ENCODE measurements at regions not wholly inside any gene's neighbourhood (a gene's known extent, or its start where the extent isn't known, plus 50 kb on each side); places are given as distances from the start of the nearest gene placed in this dataset.
"Not testable (repeated sequence)": the region's sequence is repeated elsewhere in the genome, so short reads cannot be mapped to it uniquely, and the experiment has no call there.

DNA sequence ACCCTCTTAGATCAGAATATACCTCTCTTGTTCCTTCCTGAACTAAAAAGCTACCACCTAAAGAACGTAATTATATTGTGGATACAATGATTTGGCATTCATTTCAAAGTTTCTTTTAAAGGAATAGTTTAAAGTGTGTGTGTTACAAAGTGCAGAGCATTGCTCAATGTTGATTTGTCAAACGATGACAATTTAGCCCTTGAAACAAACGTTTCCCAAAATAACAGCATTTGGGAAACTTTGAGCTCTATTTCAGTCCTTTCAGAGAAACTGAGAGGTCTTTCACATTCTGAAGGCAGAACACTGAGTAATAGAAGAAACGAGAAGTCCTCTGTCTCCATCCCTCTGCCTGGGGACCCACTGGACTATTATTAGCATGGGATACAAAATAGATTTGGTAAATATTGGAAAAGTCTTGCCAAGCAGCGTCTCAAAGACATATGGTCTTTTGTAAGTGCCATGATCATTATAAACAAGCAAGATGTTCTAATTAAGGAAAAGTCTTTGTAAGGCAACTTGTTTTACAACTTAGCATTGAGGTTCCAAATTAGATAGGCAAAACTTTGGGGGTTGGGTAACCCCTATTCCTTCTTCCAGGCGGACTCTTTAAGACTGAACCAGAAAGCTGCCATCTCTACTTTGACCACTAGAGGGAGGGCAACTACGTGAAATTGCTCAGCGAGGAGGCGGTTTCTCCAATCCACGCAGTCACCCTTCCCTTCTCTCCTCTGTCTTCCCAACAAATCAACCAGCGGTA, 208.8 kb downstream of the RNF144B start:
- DNase-seq, result peak in 39 of 51 donors; percentile 0 to 77 (median 37)

DNA sequence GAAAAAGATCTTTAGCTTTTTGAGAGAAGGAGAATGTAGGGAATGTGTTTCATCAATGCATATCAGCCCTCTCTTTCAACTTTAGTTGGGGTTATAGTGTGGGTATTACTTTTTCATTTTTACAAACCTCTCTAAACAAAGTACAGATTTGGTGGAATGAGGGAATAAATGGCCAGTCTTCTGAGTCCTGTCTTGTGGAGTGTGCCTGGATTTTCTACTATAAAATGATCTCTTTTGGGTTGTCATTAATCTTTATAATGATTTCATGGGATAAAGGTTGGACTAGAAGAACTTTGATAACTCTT, 209.3 kb downstream of the RNF144B start:
- no peak for DNase-seq

DNA sequence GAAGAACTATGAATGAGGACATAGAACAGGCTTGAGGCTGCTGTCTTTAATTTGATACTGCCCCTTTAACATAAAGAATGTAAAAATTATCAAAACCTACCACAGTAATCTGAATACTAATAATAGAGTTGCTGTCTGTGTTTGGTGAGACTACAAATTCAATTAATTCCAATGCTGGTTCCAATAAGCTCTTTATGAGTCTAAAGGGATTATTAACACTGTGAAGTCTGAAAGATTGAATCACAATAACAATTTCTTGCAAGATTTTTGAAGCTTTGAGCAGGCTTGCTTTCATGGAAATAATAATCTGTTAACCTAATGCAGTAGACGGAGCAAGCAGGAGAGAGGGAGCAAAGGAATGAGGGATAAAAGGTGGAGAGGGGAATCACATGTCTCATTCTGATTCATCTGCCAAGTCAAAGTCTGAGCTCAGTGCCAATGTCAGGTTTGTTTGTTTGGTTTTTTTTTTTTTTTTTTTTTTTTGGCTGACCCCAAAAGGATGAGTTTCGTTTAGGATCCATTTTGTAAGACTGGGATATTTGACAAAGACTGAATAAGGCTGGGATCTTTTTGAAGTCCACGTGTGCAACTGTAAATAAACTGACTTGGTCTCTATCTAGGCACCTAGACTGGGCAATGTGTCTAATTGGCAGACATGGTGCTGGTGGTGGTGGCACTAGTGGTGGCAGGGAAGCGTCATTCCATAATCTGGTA, 211.6 kb downstream of the RNF144B start:
- DNase-seq, result no peak

DNA sequence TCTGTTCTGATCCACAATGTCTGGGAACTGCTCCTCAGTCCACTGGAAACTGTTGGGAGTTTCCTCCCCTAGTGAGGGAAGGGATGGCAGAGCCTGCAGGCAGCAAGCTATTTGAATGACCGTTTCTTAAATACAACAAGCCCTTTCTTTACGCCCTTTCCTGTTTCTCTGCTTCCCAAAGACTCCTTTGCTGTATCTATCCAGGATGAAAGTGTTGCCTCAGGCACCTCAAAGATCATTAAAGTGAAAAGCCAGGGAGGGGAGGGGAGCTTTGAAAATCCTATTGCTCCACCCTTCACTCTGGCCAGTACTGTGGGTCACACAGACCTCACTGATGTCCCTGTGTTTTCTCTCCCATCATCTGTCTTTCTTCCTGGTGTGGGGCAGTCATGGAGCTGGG, 213.1 kb downstream of the RNF144B start:
- no peak for DNase-seq

DNA sequence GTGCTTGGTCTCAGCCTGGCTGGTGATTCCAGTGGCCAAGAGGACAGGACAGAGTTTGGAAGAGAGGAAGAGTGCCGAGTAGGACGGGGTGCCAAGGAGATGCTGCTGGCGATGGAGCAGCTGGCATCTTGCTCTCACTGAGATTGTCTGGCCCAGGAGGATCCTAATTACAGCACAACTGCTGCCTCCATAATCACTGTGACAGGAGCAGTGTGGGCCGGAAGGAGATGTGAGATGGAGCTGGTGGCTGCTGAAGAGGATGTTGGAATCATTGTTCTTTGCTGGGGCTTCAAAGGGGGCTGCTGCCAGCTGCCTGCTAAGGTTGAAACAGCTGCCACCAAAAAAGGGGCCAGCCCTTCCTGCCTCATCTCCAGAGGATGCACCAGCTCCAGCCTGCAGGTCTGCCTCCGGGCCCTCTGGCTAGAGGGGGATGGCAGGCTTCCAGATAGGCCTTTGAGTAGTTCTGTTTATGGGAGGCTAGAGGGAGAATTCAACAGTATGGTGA, 214.4 kb downstream of the RNF144B start:
- DNase-seq, result no peak

DNA sequence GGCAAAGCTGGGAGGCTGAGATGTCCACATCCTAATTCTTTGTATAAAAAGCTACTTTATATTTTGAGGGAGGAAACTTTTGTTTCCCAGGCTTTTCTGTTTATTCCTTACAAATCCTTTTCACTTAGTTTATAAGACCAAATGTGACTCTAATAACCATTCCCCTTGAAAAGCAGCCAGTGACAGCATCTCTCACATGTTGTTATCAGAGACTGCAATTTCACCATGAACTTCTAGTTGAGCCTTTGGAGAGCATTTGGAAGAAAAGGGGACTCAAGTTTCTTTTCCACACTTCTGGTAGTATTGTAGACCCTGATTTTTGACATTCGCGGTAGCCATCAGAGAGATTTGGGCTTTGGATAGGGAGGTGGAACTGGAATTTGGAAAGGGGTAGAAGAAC, 215.8 kb downstream of the RNF144B start:
- DNase-seq, result no peak

DNA sequence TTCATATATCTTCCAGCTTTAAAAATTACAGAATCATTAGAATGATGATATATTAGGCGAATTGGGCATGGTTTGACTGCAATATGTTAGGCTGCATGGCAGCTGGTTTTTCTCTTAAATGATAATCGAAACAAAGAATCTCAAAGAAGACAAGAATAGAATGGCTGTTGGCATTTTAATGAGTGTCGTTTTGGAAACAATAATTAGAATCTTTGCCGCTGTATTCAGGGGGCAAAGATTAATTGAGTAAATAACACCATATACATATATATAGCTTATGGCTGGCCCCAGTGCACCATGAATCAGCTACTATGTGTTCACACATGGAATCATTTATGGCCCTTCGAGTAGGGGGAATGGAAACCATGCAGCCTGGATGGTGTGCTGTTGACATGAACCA, 216.2 kb downstream of the RNF144B start:
- no peak for DNase-seq

DNA sequence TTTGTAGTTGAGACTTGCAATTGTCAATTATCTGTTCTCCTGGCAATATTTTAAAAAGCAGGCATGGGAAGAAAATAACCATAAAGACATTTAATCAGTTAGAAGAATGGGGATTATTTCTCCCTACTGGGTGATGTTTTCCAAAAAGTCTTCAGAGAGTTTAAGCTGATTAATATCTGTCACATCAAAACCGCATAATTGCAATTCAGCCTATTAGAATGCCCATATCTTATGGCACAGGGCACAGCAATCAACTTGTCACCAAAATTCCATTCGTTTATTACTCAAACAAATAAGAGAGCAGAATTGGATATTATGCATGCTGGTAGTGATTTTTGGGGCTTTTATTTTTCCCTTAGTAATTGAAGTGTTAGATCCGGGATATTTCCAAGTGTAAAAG, 218.7 kb downstream of the RNF144B start:
- DNase-seq, result no peak

DNA sequence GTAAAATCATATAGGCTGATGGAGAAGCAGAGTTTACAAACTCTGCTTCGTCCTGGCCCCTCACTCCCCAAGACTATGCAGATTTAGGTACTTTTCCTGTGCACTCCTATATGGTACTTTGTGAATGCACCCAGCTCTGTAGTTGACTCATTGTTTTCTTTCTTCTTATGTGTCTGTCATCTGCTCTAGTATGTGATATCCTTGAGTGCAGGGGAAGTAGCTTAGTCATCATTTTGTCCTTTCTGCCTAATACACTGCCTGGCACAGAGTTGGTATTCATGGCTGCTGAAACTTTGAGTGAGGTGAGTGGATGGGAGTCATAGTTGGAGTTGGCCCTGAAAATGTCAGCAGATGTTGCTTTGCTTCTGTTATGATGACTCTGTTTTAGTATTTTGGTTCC, 222.6 kb downstream of the RNF144B start:
- no peak for DNase-seq

DNA sequence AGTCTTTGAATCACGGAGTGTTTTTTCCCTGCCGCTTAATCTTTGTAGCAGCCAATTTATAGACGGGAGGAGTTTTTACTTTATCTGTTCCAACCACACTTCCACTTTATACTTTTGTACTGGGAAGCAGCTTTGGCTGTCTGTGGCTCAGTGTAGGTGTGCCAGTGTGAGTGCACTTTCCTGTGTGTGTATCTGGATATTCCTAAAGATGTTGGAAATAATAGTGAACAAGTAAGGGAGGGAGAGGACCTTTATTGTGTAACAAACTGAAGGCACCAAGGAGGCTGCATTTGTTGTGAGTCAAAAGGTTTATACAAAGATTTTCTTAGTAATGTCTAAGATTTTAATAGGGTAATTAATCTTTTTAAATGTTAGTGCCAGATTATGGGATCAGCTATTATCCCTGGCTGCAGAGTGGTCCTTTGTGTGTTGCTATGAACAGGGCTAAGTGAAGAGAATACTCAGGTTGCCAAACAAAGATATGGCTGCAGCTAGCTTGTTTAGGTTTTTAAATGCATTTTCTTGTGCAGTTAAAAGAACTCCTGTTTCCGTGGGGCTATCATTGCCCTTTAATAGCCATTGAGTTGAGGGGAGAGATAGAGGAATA, 226.3 kb downstream of the RNF144B start:
- DNase-seq, result no peak

DNA sequence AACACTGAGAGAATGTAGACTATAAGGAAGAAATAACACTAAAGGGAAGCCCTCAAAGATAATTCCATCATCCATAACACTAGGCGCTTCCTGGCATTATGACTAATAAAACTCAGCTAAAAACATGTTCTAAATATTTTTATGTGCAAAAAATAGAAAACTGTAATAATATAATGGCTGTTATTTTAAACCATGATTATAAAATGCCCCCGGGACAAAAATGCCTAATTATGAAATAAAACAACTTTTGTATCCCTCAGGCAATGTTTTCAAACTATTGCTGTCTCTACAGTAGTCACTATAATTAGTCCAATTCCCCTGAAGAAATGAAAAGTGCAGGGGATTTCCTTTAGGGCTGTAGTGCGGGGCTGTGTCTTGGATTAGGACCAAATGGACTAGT, 242.4 kb downstream of the RNF144B start:
- no peak for DNase-seq

DNA sequence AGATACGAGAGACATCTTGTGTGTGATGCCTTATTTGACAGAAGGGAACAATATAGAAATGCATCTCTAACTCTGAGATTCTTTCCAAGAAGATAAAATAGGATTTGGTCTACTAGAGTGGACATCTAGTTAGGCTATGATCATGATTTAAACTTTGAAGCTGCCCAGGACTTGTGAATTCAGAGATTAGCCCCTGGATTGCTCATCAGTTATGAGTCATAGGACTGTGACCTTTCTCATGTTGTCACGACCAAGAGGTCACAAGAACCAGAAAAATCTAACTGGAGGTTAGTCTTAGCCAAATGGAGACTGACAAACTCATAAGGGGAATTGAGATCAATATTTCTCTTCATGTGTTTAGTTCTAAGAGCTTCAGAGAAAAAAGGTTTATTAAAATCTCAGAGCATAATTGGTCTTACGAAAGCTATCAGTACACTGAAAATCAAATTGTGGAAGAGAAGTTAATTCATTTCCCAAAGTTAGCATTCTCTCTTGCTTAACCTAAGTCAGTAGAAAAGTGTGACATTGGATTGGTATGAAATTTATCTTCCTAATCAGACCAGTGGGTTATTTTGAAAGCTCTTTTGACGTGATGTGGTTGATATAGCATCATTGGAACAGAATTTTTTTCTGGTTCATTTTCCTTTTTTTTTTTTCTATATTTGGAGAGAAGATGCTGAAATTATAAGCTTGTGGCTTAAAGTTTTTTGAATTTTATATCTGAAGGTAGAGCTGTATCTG, 245.7 kb downstream of the RNF144B start:
- DNase-seq, result no peak

DNA sequence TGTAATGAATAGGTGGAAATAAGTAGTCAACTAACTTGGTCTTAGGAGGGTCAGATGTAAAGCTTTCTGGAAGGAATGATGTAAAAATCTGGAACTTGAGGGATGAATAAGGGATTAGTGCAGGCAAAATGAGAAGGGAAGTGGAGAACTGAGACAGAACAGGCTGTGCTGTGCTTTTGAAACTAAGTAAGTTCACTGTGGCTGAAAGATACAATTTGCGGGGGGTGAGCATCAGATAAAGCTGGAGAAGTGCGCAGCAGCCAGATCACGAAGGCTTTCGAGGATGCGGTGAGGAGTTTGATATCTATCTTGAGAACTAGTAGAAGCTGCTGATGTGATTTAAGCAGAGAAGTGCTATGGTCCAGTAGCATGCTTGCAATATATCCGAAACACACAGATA, 247.8 kb downstream of the RNF144B start:
- DNase-seq, result no peak

DNA sequence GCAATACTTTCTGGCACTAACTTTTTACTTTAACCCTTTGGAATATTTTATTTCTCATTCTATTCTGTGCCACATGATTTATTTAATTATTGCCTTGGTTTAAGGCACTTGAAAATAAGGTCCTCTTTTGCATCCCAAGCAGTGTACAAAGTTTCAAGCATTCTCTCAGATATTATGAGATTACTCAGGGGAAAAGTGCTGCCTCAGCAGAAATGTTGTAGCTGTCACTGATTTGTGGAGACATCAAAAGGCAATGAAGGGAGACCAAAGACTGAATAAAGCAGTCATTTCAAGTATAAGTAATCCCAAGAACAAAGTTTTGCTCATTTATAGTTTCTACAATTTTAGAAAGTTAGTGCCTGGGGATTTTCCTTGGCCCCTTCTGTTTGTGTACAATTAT, 253.0 kb downstream of the RNF144B start:
- no peak for DNase-seq

DNA sequence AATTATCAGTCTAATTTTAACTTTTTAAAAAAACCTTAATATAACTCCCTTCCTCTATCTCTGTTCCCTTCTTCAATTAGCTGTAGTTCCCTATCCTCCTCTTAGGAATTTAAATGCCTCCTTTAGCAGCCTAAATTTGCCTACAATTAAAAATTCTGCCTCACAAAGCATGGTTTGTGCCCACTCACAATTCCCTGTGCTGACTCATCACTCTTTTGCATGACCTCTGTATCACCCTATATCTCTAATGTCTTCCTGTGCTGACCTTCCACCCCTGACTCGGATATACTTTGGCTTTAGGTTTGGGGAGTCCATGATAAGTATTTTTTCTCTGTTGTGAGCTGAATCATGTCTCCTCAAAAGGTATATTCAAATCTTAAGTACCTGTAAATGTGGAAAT, 253.6 kb downstream of the RNF144B start:
- DNase-seq, result no peak

DNA sequence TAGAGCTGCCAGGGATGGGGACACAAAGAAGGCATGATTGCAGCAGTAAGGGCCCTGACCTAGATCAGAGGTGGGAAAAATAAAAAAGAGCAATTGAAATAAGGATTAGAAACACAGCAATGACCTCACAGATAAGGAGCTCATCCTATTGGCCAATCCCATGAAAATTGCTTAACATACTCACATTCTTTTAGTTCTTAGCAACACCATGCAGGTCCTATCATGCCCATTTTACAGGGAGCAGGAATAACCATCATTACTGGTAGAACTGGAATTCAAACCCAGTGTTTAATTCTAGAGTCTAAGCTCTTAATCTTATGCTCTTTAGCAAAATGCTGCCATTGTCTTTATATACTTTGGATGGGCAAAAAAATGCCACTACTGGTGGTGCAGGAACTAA, 267.7 kb downstream of the RNF144B start:
- DNase-seq, result no peak

DNA sequence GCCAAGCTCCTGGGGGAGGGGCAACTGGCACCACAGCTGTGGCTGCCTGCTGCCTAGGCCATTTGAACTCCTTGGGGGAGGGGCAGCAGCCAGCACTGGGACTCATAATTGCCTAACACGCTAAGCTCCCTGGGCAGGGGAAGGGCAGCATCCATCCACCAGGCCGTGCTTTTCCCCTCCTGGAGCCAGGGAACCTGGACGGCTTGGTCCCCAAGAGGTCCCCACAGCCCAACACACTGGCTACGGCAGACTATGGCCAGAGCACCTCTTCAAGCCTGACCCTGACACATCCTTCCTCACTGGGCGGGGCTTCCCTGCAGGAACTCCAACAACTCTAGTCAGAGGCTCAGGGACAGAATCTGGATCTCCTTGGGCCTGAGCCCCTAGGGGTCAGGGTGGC, 269.4 kb downstream of the RNF144B start:
- no peak for DNase-seq

DNA sequence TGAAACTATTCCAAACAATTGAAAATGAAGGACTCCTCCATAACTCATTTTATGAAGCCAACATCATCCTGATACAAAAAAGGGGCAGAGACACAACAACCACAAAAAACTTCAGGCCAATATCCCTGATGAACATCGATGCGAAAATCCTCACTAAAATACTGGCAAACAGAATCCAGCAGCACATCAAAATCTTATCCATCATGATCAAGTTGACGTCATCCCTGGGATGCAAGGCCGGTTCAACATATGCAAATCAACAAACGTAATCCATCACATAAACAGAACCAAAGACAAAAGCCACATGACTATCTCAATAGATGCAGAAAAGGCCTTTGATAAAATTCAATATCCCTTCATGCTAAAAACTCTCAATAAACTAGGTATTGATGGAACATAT, 272.8 kb downstream of the RNF144B start:
- DNase-seq, result not testable (repeated sequence)

DNA sequence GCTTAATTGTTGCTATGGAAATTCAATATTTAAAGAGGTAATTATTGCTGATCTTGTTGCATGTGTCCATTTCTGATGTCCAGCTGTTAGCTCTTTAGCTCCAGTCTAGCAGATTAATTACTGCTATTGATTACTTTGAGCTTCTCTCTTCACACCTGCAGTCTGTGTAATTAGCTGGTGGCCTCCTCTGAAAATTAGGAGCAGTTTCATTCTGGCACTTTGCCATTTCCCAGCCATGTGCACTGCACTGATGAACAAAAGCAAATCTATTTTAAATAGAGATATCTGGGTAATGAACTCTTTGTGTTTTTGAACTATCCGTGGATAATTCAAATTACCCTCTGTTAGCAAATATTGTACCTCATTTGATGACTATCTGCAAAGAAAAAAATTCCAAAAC, 275.9 kb downstream of the RNF144B start:
- DNase-seq, result no peak

DNA sequence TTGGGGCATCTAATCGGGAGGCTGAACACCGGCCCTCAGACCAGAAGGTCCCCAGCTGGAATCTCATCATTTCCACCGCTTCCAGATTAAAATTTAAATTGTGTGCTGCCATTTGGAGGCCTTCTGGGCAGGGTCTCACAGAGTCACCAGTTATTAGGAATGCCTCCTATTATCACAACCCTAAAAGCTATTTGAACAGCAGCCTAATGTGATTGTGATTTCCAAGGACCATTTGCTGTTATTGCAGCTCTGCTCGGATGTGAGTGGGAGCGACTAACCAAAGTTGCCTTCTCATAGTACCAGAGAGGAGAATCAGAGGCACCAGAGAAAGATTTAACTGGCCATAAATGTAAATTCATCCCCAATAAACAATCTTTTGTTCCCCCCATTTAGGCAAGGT, 277.3 kb downstream of the RNF144B start:
- DNase-seq, result no peak

DNA sequence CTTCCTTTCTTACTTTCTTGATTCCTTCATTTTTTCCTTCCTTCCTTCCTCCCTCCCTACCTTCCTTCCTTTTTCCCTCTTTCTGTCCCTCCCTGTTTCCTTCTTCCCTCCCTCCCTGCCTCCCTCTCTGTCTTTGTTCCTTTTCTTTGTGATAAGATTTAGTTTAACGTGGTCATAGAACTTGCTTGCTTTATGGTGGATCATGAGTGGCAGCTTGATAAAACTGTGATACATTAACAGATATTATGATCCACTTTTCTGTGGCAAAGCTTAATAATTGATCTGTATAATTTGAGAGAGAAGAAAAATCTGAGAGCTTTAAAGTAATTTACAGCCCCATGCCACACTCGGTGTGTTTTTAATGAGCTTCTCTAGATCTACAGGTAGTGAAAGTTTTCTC, 280.5 kb downstream of the RNF144B start:
- DNase-seq, result no peak

DNA sequence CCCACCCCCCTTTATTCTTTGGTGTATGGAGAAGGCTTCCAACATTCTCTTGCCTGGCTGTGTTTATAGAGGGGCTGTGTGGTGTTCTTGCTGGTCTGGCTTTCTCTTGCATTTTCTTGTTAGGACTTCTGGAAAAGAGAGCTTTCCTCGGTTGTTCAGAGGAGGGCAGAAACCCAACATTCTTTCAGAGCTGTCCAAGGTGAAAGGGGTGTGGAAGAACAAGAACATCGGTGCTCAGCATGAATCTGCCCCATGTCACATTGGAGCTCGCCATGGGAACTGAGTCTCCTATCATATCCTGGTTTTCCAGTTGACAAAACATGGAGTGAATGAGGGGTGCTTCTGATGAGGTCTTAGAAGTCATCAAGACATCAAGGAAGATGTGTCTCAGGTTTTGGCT, 281.8 kb downstream of the RNF144B start:
- DNase-seq, result no peak
